ENCODE measurements at regions not wholly inside any gene's neighbourhood (a gene's known extent, or its start where the extent isn't known, plus 50 kb on each side); places are given as distances from the start of the nearest gene placed in this dataset.

- no peak for TF ChIP-seq CTCF (IDR thresholded peaks at IDR 0.05)
- TF ChIP-seq EZH2 (IDR thresholded peaks at IDR 0.05): no peak
Measured at GRCh38 chr14:58740379-58740935, 102.7 kb downstream of the DACT1 start.

Data from neural progenitor cell (in vitro differentiated cells).